ENCODE measurements at regions not wholly inside any gene's neighbourhood (a gene's known extent, or its start where the extent isn't known, plus 50 kb on each side); places are given as distances from the start of the nearest gene placed in this dataset.

- peaks cover 9% of the 10 kb centered on the region for H3K4me1 ChIP-seq (ENCODE audit: insufficient read depth, low read length, poor library complexity, severe bottlenecking)
- no peaks in the 10 kb centered on the region for H3K36me3 ChIP-seq (ENCODE audit: insufficient read depth, low read length)
- no peak overlapping the region for H3K27ac ChIP-seq (ENCODE audit: low read depth, low read length, poor library complexity, severe bottlenecking)
- no peak overlapping the region for H3K4me3 ChIP-seq (ENCODE audit: low read depth, low read length, poor library complexity, severe bottlenecking)
- H3K4me2 ChIP-seq (ENCODE audit: low read length), result peak overlapping the region; percentile 27; the same call in 1 of the 2 replicates
- H3K9me3 ChIP-seq (ENCODE audit: low read length), result no peaks in the 10 kb centered on the region
- POLR2A ChIA-PET, result interaction anchor here (0.6 kb wide), 2 partner anchors 24 to 26 kb away, joined by 3 to 5 read pairs; no protein-coding TSS in a partner anchor
- no peak for DNase-seq (ENCODE audit: low spot score)
- BruUV-seq (replicated peaks), result no TSS peak
- H2AFZ ChIP-seq (ENCODE audit: low read length), result no peak overlapping the region
- intact Hi-C loops (cut with micrococcal nuclease; ENCODE audit: unreplicated experiment), result no loop called here
- H3K79me2 ChIP-seq (ENCODE audit: insufficient read depth, low read depth, low read length), result no peaks in the 10 kb centered on the region
- CTCF ChIA-PET (ENCODE audit: unreplicated experiment), result no interaction called here
- H3K9me2 ChIP-seq (ENCODE audit: insufficient read depth, low read length), result no peaks in the 10 kb centered on the region
- TF ChIP-seq, protein P1, sequence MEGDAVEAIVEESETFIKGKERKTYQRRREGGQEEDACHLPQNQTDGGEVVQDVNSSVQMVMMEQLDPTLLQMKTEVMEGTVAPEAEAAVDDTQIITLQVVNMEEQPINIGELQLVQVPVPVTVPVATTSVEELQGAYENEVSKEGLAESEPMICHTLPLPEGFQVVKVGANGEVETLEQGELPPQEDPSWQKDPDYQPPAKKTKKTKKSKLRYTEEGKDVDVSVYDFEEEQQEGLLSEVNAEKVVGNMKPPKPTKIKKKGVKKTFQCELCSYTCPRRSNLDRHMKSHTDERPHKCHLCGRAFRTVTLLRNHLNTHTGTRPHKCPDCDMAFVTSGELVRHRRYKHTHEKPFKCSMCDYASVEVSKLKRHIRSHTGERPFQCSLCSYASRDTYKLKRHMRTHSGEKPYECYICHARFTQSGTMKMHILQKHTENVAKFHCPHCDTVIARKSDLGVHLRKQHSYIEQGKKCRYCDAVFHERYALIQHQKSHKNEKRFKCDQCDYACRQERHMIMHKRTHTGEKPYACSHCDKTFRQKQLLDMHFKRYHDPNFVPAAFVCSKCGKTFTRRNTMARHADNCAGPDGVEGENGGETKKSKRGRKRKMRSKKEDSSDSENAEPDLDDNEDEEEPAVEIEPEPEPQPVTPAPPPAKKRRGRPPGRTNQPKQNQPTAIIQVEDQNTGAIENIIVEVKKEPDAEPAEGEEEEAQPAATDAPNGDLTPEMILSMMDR (conservative IDR thresholded peaks at IDR 0.05; ENCODE audit: low read length), result no peak
- no peak for TF ChIP-seq EZH2phosphoT487 (IDR thresholded peaks at IDR 0.05; ENCODE audit: borderline replicate concordance, low read depth, low read length)
- H4K20me1 ChIP-seq (ENCODE audit: insufficient read depth, low read length), result no peaks in the 10 kb centered on the region
These were observed 86.9 kb downstream of the FOXL1 start for GRCh38 chr16:86665319-86665675.

DNA sequence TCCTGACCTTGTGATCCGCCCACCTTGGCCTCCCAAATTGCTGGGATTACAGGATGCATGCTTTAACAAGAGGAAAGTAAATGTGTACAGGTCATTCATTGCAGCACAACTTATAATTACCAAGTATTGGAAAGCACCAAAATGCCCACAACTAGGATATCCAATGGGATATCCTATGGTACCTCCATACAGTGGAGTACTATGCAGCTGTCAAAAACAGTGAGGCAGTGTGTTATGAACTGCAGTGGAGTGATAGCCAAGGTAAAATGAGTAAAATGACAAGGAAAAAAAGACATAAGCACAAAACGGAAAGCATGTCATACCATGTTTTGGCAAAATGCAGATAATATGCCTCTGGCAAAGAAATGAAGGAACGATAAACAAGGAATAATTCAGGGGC lies 87.6 kb downstream of the FOXL1 start:
- no peaks in the 10 kb centered on the region for H3K9me3 ChIP-seq (ENCODE audit: low read length)
- no peaks in the 10 kb centered on the region for H3K9me2 ChIP-seq (ENCODE audit: insufficient read depth, low read length)
- TF ChIP-seq, protein P1 (conservative IDR thresholded peaks at IDR 0.05; ENCODE audit: low read length), result no peak
- TF ChIP-seq EZH2phosphoT487 (IDR thresholded peaks at IDR 0.05; ENCODE audit: borderline replicate concordance, low read depth, low read length), result no peak
- POLR2A ChIA-PET, result no interaction called here
- BruUV-seq (replicated peaks), result no TSS peak
- no peak overlapping the region for H3K4me2 ChIP-seq (ENCODE audit: low read length)
- intact Hi-C loops (cut with micrococcal nuclease; ENCODE audit: unreplicated experiment), result no loop called here
- DNase-seq (ENCODE audit: low spot score), result no peak
- no peaks in the 10 kb centered on the region for H4K20me1 ChIP-seq (ENCODE audit: insufficient read depth, low read length)
- CTCF ChIA-PET (ENCODE audit: unreplicated experiment), result no interaction called here
- no peak overlapping the region for H3K27ac ChIP-seq (ENCODE audit: low read depth, low read length, poor library complexity, severe bottlenecking)
- H3K36me3 ChIP-seq (ENCODE audit: insufficient read depth, low read length), result no peaks in the 10 kb centered on the region
- no peak overlapping the region for H3K4me3 ChIP-seq (ENCODE audit: low read depth, low read length, poor library complexity, severe bottlenecking)
- peaks cover 9% of the 10 kb centered on the region for H3K4me1 ChIP-seq (ENCODE audit: insufficient read depth, low read length, poor library complexity, severe bottlenecking)
- no peaks in the 10 kb centered on the region for H3K79me2 ChIP-seq (ENCODE audit: insufficient read depth, low read depth, low read length)
- H2AFZ ChIP-seq (ENCODE audit: low read length), result no peak overlapping the region

GRCh38 chr16:86667035-86667434 lies 88.7 kb downstream of the FOXL1 start:
- POLR2A ChIA-PET, result no interaction called here
- BruUV-seq (replicated peaks), result no TSS peak
- H3K4me2 ChIP-seq (ENCODE audit: low read length), result no peak overlapping the region
- H3K27ac ChIP-seq (ENCODE audit: low read depth, low read length, poor library complexity, severe bottlenecking), result no peak overlapping the region
- H3K9me3 ChIP-seq (ENCODE audit: low read length), result no peaks in the 10 kb centered on the region
- no peaks in the 10 kb centered on the region for H4K20me1 ChIP-seq (ENCODE audit: insufficient read depth, low read length)
- H3K9me2 ChIP-seq (ENCODE audit: insufficient read depth, low read length), result no peaks in the 10 kb centered on the region
- peaks cover 9% of the 10 kb centered on the region for H3K4me1 ChIP-seq (ENCODE audit: insufficient read depth, low read length, poor library complexity, severe bottlenecking)
- TF ChIP-seq EZH2phosphoT487 (IDR thresholded peaks at IDR 0.05; ENCODE audit: borderline replicate concordance, low read depth, low read length), result no peak
- TF ChIP-seq, protein P1 (conservative IDR thresholded peaks at IDR 0.05; ENCODE audit: low read length), result no peak
- no peaks in the 10 kb centered on the region for H3K36me3 ChIP-seq (ENCODE audit: insufficient read depth, low read length)
- H3K4me3 ChIP-seq (ENCODE audit: low read depth, low read length, poor library complexity, severe bottlenecking), result no peak overlapping the region
- H3K79me2 ChIP-seq (ENCODE audit: insufficient read depth, low read depth, low read length), result no peaks in the 10 kb centered on the region
- no peak overlapping the region for H2AFZ ChIP-seq (ENCODE audit: low read length)
- intact Hi-C loops (cut with micrococcal nuclease; ENCODE audit: unreplicated experiment), result no loop called here
- CTCF ChIA-PET (ENCODE audit: unreplicated experiment), result no interaction called here
- DNase-seq (ENCODE audit: low spot score), result no peak

Measured in OCI-LY7 (cell line).